HepG2 (cell line): ENCODE measurements at regions not wholly inside any gene's neighbourhood (a gene's known extent, or its start where the extent isn't known, plus 50 kb on each side); places are given as distances from the start of the nearest gene placed in this dataset.

Experiments used
- ATAC-seq: fragments of 200-7000 bp; cut with Tn5 transposase; 3 replicates; pipeline ENCODE4 v1.9.1; 2020; ENCODE audit warnings: mild to moderate bottlenecking, moderate library complexity
- BruUV-seq: library from RNA; stranded (reverse); fragments of 400-500 nt; replicated peaks from 2 replicates; lab custom pipeline; 2021; lab: Mats Ljungman, UMichigan
- CTCF ChIA-PET: fragments of 300-600 bp; formaldehyde crosslinking; extraction: SDS; loops from one replicate; lab custom pipeline; 2021; ENCODE audit warnings: low total read pairs, inconsistent platforms, low intra/inter-chr PET ratio; lab: Yijun Ruan, JAX
- POLR2A ChIA-PET: fragments of 350-600 bp; sonication (Branson Sonifier 250); formaldehyde crosslinking; loops from one replicate; lab custom pipeline; 2020; ENCODE audit warnings: antibody characterized with exemption, inconsistent platforms; lab: Yijun Ruan, JAX
- DNase-seq: peaks from one replicate; pipeline ENCODE4 v3.0.0-alpha.2; 2015; ENCODE audit warnings: low spot score
- FAIRE-seq: peaks from 3 replicates; lab custom pipeline; 2011; peaks lifted over from hg19 to GRCh38; lab: Jason Lieb, UNC
- H2AFZ ChIP-seq: one replicate; pipeline ENCODE4 v1.6.1; 2011; ENCODE audit warnings: low read length, inconsistent platforms
- H3K27ac ChIP-seq: fragments of 300-600 bp; 3 replicates; pipeline ENCODE4 v1.8.0; 2011; ENCODE audit warnings: mixed run types, mild to moderate bottlenecking, mixed read lengths, low read length, inconsistent platforms; ENCODE audit not compliant: insufficient read depth; ENCODE audit errors: extremely low read length
- H3K27me3 ChIP-seq, 2 experiments: fragments of 200-600 bp in 1 of 2; 2 replicates in 1 of 2; 3 replicates in 1 of 2; pipeline versions ENCODE4 v1.6.0 to v1.8.0; 2011; ENCODE audit warnings: low read length in 2 of 2, mild to moderate bottlenecking in 2 of 2, moderate library complexity in 2 of 2, inconsistent platforms in 1 of 2; ENCODE audit not compliant: insufficient read depth in 2 of 2, control insufficient read depth in 1 of 2
- H3K36me3 ChIP-seq, 2 experiments: fragments of 200-600 bp in 1 of 2; replicated peaks in 1 of 2; 2 replicates in 1 of 2; 3 replicates in 1 of 2; pipeline versions ENCODE4 v1.5.1 to v1.8.0; 2011; ENCODE audit warnings: low read length in 2 of 2, inconsistent platforms in 1 of 2; ENCODE audit not compliant: insufficient read depth in 2 of 2, control insufficient read depth in 1 of 2
- H3K4me1 ChIP-seq: 2 replicates; pipeline ENCODE4 v1.5.1; 2012; ENCODE audit warnings: low read length, inconsistent platforms; ENCODE audit not compliant: insufficient read depth
- H3K4me2 ChIP-seq: 2 replicates; pipeline ENCODE4 v1.6.0; 2011; ENCODE audit warnings: low read depth, low read length, inconsistent platforms
- H3K4me3 ChIP-seq, 3 experiments: fragments of 200-600 bp in 1 of 3; sonication (generic), shearing (Covaris generic) in 1 of 3; replicated peaks in 1 of 3; 2 replicates each; pipeline ENCODE4 v1.5.1; 2011 to 2016; ENCODE audit warnings: low read length in 3 of 3, inconsistent platforms in 2 of 3, low read depth in 2 of 3, mild to moderate bottlenecking in 2 of 3, control low read depth in 1 of 3, mixed read lengths in 1 of 3; ENCODE audit not compliant: insufficient read depth in 1 of 3
- H3K79me2 ChIP-seq: one replicate; pipeline ENCODE4 v1.6.1; 2011; ENCODE audit warnings: low read length, inconsistent platforms; ENCODE audit not compliant: insufficient read depth
- H3K9ac ChIP-seq: 2 replicates; pipeline ENCODE4 v1.6.0; 2011; ENCODE audit warnings: mild to moderate bottlenecking, low read depth, low read length, inconsistent platforms; ENCODE audit not compliant: insufficient read depth
- H3K9me3 ChIP-seq: 2 replicates; pipeline ENCODE4 v1.5.1; 2012; ENCODE audit warnings: mild to moderate bottlenecking, low read length
- H4K20me1 ChIP-seq: 2 replicates; pipeline ENCODE4 v1.6.0; 2011; ENCODE audit warnings: inconsistent platforms, mild to moderate bottlenecking, low read length, moderate library complexity; ENCODE audit not compliant: insufficient read depth
- CCDC6 ChIP-seq: sonication (generic); formaldehyde crosslinking; IDR thresholded peaks from 2 replicates; pipeline ENCODE4 v1.8.1; 2022; ENCODE audit warnings: mild to moderate bottlenecking, missing genetic modification reagents, moderate library complexity
- KDM4B ChIP-seq: sonication (generic); formaldehyde crosslinking; IDR thresholded peaks from 2 replicates; pipeline ENCODE4 v1.4.0; 2020; ENCODE audit warnings: missing genetic modification reagents
- MAFF ChIP-seq: IDR thresholded peaks from 2 replicates; pipeline ENCODE4 v1.6.1; 2011; ENCODE audit warnings: low read depth, low read length, improper control_type of control experiment
- MBNL3 ChIP-seq: fragments of 250-450 bp; sonication (Bioruptor Pico); conservative IDR thresholded peaks from 2 replicates; pipeline ENCODE4 v1.8.0; 2022; ENCODE audit warnings: mild to moderate bottlenecking, inconsistent platforms
- MYC ChIP-seq: sonication (generic); formaldehyde crosslinking; IDR thresholded peaks from 2 replicates; pipeline ENCODE4 v1.9.0; 2021; ENCODE audit warnings: missing genetic modification reagents, borderline replicate concordance
- RXRA ChIP-seq: sonication (generic); formaldehyde crosslinking; IDR thresholded peaks from 2 replicates; pipeline ENCODE4 v1.5.1; 2020; ENCODE audit warnings: missing genetic modification reagents
- SKI ChIP-seq: fragments of 450-650 bp; IDR thresholded peaks from one replicate; pipeline ENCODE4 v1.6.1; 2018; ENCODE audit warnings: mild to moderate bottlenecking; ENCODE audit not compliant: partially characterized antibody
- SYNCRIP ChIP-seq: fragments of 200-400 bp; formaldehyde crosslinking; IDR thresholded peaks from 2 replicates; pipeline ENCODE4 v1.6.1; 2018; ENCODE audit warnings: mild to moderate bottlenecking, low read depth, low read length; ENCODE audit not compliant: insufficient read depth
- TGIF2 ChIP-seq: IDR thresholded peaks from 2 replicates; pipeline ENCODE4 v1.6.1; 2016; ENCODE audit warnings: control low read depth, missing compliant biosample characterization
- ZBTB21 ChIP-seq: sonication (generic); formaldehyde crosslinking; IDR thresholded peaks from 2 replicates; pipeline ENCODE4 v1.4.0; 2020; ENCODE audit warnings: missing genetic modification reagents
- ZMYM2 ChIP-seq: sonication (generic); formaldehyde crosslinking; IDR thresholded peaks from 2 replicates; pipeline ENCODE4 v1.8.0; 2022; ENCODE audit warnings: mild to moderate bottlenecking, missing genetic modification reagents
- ZMYM4 ChIP-seq: sonication (generic); formaldehyde crosslinking; IDR thresholded peaks from 2 replicates; pipeline ENCODE4 v1.8.1; 2023; ENCODE audit warnings: mild to moderate bottlenecking, missing genetic modification reagents
- ZNF235 ChIP-seq: sonication (generic); formaldehyde crosslinking; IDR thresholded peaks from 2 replicates; pipeline ENCODE4 v1.8.1; 2023; ENCODE audit warnings: mild to moderate bottlenecking, missing genetic modification reagents, borderline replicate concordance
- ZNF256 ChIP-seq: sonication (generic); formaldehyde crosslinking; conservative IDR thresholded peaks from 2 replicates; pipeline ENCODE4 v1.4.0; 2020; ENCODE audit warnings: missing genetic modification reagents
- ZNF580 ChIP-seq: IDR thresholded peaks from 2 replicates; pipeline ENCODE4 v1.6.1; 2016; ENCODE audit warnings: low read depth, borderline replicate concordance
- WGBS: methylation state at CpG from one replicate; pipeline ENCODE4 v1.1.6; 2017; ENCODE audit warnings: low lambda C conversion rate; 5-methylcytosine and 5-hydroxymethylcytosine counted together
- in situ Hi-C: cut with HindIII; loops from 2 replicates; pipeline ENCODE4 v1.10.0; 2017; ENCODE audit warnings: low pct_unique_long_range_greater_than_20kb; ENCODE audit not compliant: extremely low pct_ligation_motif_present
- intact Hi-C: fragments of 100-400 bp; cut with micrococcal nuclease; formaldehyde crosslinking; loops from one replicate; pipeline ENCODE4 v1.10.0; 2022; ENCODE audit not compliant: unreplicated experiment
- TF ChIP-seq, protein P1 (sequence below): sonication (generic); formaldehyde crosslinking; IDR thresholded peaks from 2 replicates; pipeline ENCODE4 v1.4.0; 2020; ENCODE audit warnings: missing genetic modification reagents

DNA sequence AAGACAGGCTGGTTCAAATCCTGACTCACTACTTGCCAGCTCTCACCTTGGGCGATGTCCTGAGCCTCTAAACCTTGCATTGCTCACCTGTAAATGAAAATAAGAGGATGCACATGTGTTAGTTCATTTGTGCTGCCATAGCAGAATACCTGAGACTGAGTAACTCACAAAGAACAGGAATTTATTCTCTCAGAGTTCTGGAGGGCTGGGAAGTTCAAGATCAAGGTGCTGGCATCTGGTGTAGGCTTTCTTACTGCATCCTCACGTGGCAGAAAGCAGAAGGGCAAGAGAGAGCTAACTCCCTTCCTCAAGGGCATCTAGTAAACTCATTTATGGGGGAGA lies 222.7 kb downstream of the MTHFS start:
- Histone ChIP-seq H3K4me2 (no peak overlapping the region), H2AFZ (no peak overlapping the region), H4K20me1 (no peaks in the 10 kb centered on the region), H3K27me3 (no peaks in the 10 kb centered on the region), H3K4me3 (no peak overlapping the region), H3K4me1 (no peaks in the 10 kb centered on the region), H3K9me3 (no peaks in the 10 kb centered on the region), H3K9ac (no peak overlapping the region), H3K36me3 (no peaks in the 10 kb centered on the region)
- DNase-seq (no peak), ATAC-seq (no peak), FAIRE-seq (no peak)
- intact Hi-C loops (no loop called here), in situ Hi-C loops (no loop called here)
- ChIA-PET POLR2A (no interaction called here), CTCF (no interaction called here)
- BruUV-seq, result no TSS peak
- WGBS, result 0% methylated on average over 2 of the region's 2 CpGs
- TF ChIP-seq TGIF2 (CRISPR knock-in tag) (no peak), ZMYM2 (CRISPR knock-in tag) (no peak), ZNF256 (CRISPR knock-in tag) (no peak), MAFF (no peak), RXRA (no peak), ZNF235 (CRISPR knock-in tag) (no peak), MBNL3 (CRISPR knock-in tag) (no peak)
- TF ChIP-seq, protein P1, sequence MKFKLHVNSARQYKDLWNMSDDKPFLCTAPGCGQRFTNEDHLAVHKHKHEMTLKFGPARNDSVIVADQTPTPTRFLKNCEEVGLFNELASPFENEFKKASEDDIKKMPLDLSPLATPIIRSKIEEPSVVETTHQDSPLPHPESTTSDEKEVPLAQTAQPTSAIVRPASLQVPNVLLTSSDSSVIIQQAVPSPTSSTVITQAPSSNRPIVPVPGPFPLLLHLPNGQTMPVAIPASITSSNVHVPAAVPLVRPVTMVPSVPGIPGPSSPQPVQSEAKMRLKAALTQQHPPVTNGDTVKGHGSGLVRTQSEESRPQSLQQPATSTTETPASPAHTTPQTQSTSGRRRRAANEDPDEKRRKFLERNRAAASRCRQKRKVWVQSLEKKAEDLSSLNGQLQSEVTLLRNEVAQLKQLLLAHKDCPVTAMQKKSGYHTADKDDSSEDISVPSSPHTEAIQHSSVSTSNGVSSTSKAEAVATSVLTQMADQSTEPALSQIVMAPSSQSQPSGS (CRISPR knock-in tag), result no peak
- TF ChIP-seq, all 625 proteins: peak for 0
- no peaks in the 10 kb centered on the region for H3K79me2 ChIP-seq
- H3K27ac ChIP-seq, result no peak overlapping the region

DNA sequence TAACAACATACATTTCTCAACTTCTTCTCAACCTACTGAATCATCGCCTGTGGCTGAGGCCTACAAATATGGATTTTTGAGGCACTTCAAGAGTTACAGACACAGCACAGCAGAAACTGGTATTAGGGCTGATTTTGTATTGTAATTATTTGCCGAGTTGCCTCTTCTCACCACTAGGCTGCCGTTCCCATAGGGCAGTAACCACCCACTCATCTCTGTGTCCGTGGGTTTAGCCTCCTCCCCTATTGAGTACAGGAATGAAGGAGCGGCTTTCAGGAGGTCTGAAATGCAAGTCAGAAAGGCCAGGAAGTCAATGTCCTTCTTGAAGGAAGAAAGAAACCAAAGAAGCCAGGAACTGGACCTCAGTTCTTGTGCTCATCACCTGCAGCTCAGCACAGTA lies 220.8 kb downstream of the MTHFS start:
- Histone ChIP-seq H2AFZ (no peak overlapping the region), H3K79me2 (no peaks in the 10 kb centered on the region), H3K9me3 (no peaks in the 10 kb centered on the region), H3K9ac (no peak overlapping the region), H3K36me3 (no peaks in the 10 kb centered on the region), H3K4me1 (no peaks in the 10 kb centered on the region), H3K27ac (no peak overlapping the region), H3K4me3 (no peak overlapping the region), H4K20me1 (no peaks in the 10 kb centered on the region), H3K27me3 (no peaks in the 10 kb centered on the region), H3K4me2 (no peak overlapping the region)
- ChIA-PET CTCF (no interaction called here), POLR2A (no interaction called here)
- DNase-seq (no peak), FAIRE-seq (no peak), ATAC-seq (no peak)
- 12% methylated on average over 5 of the region's 5 CpGs for WGBS
- in situ Hi-C loops (no loop called here), intact Hi-C loops (no loop called here)
- TF ChIP-seq ZBTB21 (CRISPR knock-in tag) (no peak), MYC (no peak), KDM4B (no peak), CCDC6 (CRISPR knock-in tag) (no peak), ZMYM4 (no peak), ZNF580 (CRISPR knock-in tag) (no peak), SYNCRIP (no peak), SKI (no peak)
- BruUV-seq, result no TSS peak
